ENCODE measurements at regions not wholly inside any gene's neighbourhood (a gene's known extent, or its start where the extent isn't known, plus 50 kb on each side); places are given as distances from the start of the nearest gene placed in this dataset.

DNA sequence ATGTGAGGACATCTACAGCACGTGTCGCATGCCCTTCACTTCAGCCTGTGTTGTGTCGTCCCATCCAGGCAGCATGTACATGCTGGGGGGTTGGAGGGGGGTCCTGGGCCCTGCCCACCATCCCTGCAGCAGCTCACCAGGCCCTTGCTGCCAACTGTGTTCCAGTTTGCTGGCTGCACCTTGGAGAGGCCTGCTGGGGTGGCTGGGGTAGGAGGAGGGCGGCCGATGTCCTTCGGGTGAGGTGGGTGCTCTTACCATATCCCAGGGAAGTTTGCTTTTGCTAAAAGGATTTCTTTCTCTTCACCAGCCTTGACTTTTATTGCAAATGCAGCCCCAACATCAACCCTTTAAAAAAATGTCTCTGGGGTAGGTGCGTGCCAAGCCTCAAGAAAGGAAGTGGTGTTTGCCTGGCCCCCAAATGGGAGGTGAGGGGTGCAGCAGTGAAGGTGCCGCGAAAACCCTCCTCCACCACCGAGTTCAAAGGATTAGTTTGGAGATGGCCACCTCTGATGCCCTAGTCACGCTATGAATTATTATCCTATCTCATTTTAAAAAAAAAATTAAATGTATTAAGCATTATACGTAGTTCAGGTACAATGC is 165.8 kb upstream of the KLF6 start:
- no peak for DNase-seq (ENCODE audit: extremely low read depth, low read depth)
- no peak overlapping the region for H3K4me3 ChIP-seq (replicated peaks; ENCODE audit: low read depth, low read length)
- TF ChIP-seq, protein P1, sequence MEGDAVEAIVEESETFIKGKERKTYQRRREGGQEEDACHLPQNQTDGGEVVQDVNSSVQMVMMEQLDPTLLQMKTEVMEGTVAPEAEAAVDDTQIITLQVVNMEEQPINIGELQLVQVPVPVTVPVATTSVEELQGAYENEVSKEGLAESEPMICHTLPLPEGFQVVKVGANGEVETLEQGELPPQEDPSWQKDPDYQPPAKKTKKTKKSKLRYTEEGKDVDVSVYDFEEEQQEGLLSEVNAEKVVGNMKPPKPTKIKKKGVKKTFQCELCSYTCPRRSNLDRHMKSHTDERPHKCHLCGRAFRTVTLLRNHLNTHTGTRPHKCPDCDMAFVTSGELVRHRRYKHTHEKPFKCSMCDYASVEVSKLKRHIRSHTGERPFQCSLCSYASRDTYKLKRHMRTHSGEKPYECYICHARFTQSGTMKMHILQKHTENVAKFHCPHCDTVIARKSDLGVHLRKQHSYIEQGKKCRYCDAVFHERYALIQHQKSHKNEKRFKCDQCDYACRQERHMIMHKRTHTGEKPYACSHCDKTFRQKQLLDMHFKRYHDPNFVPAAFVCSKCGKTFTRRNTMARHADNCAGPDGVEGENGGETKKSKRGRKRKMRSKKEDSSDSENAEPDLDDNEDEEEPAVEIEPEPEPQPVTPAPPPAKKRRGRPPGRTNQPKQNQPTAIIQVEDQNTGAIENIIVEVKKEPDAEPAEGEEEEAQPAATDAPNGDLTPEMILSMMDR (IDR thresholded peaks at IDR 0.05; ENCODE audit: low read depth, low read length, missing control alignments), result no peak

DNA sequence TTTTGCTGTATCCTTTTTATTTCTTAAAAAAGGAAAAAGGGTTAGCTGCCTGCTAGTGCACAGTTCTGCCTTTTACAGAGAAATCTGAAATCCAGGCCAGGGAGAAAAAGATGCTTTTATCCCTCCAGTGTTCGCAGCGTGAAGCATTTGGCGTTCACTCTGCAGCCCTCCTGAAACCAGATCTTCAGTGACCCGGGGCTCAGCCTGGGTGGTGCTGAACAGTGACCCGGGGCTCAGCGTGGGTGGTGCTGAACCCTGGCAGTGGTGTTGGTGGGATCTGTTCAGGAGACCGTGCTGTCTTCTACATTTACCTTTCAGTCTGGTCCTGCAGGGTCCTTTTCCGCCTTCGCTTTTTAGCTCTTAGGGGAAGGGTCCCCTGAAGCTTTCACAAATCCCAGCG is 164.7 kb upstream of the KLF6 start:
- DNase-seq (ENCODE audit: extremely low read depth, low read depth), result no peak
- no peak overlapping the region for H3K4me3 ChIP-seq (replicated peaks; ENCODE audit: low read depth, low read length)
- TF ChIP-seq, protein P1 (IDR thresholded peaks at IDR 0.05; ENCODE audit: low read depth, low read length, missing control alignments), result no peak

DNA sequence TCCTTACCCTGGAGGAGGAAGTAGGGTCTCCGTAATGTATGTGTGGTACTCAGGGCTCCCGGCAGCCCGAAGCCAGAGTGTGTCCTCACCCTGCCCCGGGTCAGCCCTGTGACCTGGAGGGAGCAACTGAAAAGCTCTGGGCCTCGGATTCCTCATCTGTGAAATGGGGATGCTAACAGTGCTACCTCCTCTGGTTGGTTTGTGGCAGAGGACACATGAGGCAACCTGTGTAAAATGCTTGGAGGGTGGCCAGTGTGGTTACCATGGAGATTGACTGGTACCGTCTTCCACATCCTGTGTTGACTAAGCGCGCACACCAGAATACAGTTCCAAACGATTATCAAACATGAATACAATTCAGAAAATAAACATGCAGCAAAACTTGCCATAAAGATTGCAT is 163.8 kb upstream of the KLF6 start:
- no peak overlapping the region for H3K4me3 ChIP-seq (replicated peaks; ENCODE audit: low read depth, low read length)
- DNase-seq (ENCODE audit: extremely low read depth, low read depth), result no peak
- TF ChIP-seq, protein P1 (IDR thresholded peaks at IDR 0.05; ENCODE audit: low read depth, low read length, missing control alignments), result no peak

DNA sequence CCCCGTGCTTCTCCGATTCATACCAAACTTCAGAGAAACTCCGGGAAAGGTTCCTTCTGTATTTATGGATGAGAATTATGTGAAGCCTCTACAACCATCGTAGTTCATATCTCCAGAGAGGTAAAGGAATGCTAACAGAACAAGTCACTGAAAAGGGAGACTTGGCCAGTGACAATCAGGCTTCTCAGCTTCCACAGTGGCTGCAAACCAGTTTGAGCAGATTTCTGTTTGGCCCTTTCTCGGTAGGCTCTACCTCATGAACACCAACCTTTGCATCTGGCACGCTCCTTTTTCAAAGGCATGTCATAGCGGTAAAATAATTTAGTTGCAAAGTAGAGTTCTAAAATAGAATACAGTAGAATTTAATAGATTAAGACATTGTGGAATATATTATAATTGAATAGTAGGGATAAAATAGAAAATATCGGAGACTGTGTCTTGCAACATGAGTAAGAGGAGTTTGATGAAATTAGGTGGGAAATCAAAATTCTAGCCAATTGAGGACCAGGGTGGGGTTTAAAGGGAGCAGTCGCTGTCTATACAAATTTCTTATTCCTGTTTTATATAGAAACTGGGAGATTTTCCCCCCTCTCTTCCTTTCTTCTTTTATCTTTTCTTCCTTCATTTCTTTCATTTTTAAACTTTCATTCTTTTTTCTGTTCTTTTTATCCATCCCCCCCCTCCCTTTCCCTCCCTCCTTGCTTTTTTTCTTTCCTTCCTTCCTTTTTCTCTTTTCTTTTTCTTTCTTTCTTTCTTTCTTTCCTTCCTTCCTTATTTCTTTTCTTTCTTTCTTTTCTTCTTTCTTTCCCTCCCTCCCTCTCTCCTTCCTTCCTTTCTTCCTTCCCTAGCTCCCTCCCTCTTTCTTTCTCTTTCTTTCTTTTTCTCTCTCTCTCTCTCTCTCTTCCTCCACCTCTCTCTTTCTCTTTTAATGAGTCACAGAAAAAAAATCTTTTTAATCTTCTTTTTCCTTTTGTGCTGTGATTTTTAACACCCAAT is 161.5 kb upstream of the KLF6 start:
- DNase-seq (ENCODE audit: extremely low read depth, low read depth), result no peak
- no peak overlapping the region for H3K4me3 ChIP-seq (replicated peaks; ENCODE audit: low read depth, low read length)
- TF ChIP-seq, protein P1 (IDR thresholded peaks at IDR 0.05; ENCODE audit: low read depth, low read length, missing control alignments), result no peak

DNA sequence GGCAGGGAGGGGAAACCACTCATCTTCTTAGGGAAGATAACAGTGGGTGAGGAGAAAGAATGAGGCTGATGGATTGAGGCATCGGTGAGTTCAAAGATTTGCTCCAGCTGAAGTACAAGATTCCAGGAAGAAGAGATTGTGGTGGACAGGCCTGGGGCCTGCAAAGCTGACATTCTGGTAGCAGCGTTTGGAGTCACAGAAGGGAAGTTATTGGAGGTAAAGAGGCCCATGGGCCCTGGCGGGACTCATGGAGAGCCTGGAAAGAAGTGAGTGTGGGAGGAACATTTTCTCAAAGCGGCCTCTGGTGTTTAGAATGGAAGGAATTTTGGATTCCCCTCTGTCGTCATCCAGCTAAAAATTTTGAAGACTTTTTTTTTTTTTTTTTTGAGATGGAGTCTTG is 160.0 kb upstream of the KLF6 start:
- H3K4me3 ChIP-seq (replicated peaks; ENCODE audit: low read depth, low read length), result no peak overlapping the region
- TF ChIP-seq, protein P1 (IDR thresholded peaks at IDR 0.05; ENCODE audit: low read depth, low read length, missing control alignments), result no peak

DNA sequence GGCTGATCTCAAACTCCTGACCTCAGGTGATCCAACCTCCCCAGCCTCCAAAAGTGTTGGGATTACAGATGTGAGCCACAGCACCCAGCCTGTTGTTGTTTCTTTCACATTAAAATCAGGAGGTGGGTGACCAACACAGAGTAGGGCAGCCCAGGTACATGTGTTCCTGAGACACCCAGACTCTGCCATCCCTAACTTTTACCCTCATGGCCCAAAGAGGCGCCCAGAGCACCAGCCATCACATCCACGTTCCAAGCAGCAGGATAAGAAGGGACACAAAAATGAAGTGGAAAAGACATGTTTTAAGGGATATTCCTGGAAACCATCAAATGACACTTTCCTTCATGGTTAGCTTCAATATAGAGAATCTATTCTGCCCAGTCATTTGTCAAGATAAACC is 159.6 kb upstream of the KLF6 start:
- DNase-seq (ENCODE audit: extremely low read depth, low read depth), result no peak
- H3K4me3 ChIP-seq (replicated peaks; ENCODE audit: low read depth, low read length), result no peak overlapping the region
- TF ChIP-seq, protein P1 (IDR thresholded peaks at IDR 0.05; ENCODE audit: low read depth, low read length, missing control alignments), result no peak

More for the DNA sequence above, 160.0 kb upstream of the KLF6 start:
- DNase-seq (ENCODE audit: extremely low read depth, low read depth), result no peak
